ENCODE measurements at regions not wholly inside any gene's neighbourhood (a gene's known extent, or its start where the extent isn't known, plus 50 kb on each side); places are given as distances from the start of the nearest gene placed in this dataset.

- TF ChIP-seq, protein P1, sequence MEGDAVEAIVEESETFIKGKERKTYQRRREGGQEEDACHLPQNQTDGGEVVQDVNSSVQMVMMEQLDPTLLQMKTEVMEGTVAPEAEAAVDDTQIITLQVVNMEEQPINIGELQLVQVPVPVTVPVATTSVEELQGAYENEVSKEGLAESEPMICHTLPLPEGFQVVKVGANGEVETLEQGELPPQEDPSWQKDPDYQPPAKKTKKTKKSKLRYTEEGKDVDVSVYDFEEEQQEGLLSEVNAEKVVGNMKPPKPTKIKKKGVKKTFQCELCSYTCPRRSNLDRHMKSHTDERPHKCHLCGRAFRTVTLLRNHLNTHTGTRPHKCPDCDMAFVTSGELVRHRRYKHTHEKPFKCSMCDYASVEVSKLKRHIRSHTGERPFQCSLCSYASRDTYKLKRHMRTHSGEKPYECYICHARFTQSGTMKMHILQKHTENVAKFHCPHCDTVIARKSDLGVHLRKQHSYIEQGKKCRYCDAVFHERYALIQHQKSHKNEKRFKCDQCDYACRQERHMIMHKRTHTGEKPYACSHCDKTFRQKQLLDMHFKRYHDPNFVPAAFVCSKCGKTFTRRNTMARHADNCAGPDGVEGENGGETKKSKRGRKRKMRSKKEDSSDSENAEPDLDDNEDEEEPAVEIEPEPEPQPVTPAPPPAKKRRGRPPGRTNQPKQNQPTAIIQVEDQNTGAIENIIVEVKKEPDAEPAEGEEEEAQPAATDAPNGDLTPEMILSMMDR (IDR thresholded peaks at IDR 0.05; ENCODE audit: borderline replicate concordance, extremely low read depth, low read length, poor library complexity, severe bottlenecking) = no peak
- no peak for TF ChIP-seq EZH2 (IDR thresholded peaks at IDR 0.05; ENCODE audit: borderline replicate concordance, low read depth, low read length, severe bottlenecking)
Observed at GRCh38 chr5:18888821-18889220, 1099.2 kb downstream of the CDH18 start.

Measured in DND-41 (cell line).